ENCODE measurements at regions not wholly inside any gene's neighbourhood (a gene's known extent, or its start where the extent isn't known, plus 50 kb on each side); places are given as distances from the start of the nearest gene placed in this dataset.

GRCh38 chr2:121160366-121160765 lies 124.6 kb downstream of the TFCP2L1 start:
- Mint-ChIP-seq H3K27ac (ENCODE audit: low read depth) (no peak overlapping the region), H3K4me1 (no peaks in the 10 kb centered on the region), H3K4me3 (no peak overlapping the region), H3K36me3 (ENCODE audit: insufficient read depth) (no peaks in the 10 kb centered on the region), H3K9me3 (peaks cover 4% of the 10 kb centered on the region), H3K27me3 (peaks cover 8% of the 10 kb centered on the region)
- DNase-seq (ENCODE audit: low spot score in 2 of 2), result no peak
- ATAC-seq (replicated peaks; ENCODE audit: extremely low read depth, poor library complexity, severe bottlenecking), result no peak

- Mint-ChIP-seq H3K4me3 (no peak overlapping the region), H3K27ac (ENCODE audit: low read depth) (no peak overlapping the region), H3K36me3 (ENCODE audit: insufficient read depth) (no peaks in the 10 kb centered on the region), H3K4me1 (no peaks in the 10 kb centered on the region), H3K27me3 (peaks cover 6% of the 10 kb centered on the region), H3K9me3 (peaks cover 4% of the 10 kb centered on the region)
- ATAC-seq (replicated peaks; ENCODE audit: extremely low read depth, poor library complexity, severe bottlenecking) (no peak), DNase-seq (ENCODE audit: low spot score in 2 of 2) (no peak)
These were observed 123.7 kb downstream of the TFCP2L1 start for GRCh38 chr2:121161272-121161671.

DNA sequence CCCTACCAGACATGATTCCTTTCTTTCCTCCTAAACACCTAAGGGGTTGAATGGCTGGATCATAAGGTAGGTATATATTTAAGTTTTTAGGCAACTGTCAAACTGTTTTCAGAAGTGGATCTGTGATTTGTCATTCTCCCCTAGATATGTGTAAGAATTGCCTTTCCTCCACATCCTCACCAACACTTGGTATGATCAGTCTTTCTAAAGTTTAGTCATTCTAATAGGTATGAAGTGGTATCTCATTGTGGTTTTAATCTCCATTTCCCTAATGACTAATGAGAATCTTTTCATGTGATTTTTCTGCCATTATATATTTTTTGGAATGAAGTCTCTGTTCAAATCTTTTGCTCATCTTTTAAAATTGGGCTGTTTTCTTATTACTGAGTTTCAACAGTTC lies 122.1 kb downstream of the TFCP2L1 start:
- no peaks in the 10 kb centered on the region for H3K36me3 Mint-ChIP-seq (ENCODE audit: insufficient read depth)
- ATAC-seq (replicated peaks; ENCODE audit: extremely low read depth, poor library complexity, severe bottlenecking), result no peak
- no peak overlapping the region for H3K27ac Mint-ChIP-seq (ENCODE audit: low read depth)
- no peaks in the 10 kb centered on the region for H3K4me1 Mint-ChIP-seq
- H3K4me3 Mint-ChIP-seq, result no peak overlapping the region
- peaks cover 13% of the 10 kb centered on the region for H3K27me3 Mint-ChIP-seq
- DNase-seq (ENCODE audit: low spot score in 2 of 2), result no peak
- no peaks in the 10 kb centered on the region for H3K9me3 Mint-ChIP-seq

DNA sequence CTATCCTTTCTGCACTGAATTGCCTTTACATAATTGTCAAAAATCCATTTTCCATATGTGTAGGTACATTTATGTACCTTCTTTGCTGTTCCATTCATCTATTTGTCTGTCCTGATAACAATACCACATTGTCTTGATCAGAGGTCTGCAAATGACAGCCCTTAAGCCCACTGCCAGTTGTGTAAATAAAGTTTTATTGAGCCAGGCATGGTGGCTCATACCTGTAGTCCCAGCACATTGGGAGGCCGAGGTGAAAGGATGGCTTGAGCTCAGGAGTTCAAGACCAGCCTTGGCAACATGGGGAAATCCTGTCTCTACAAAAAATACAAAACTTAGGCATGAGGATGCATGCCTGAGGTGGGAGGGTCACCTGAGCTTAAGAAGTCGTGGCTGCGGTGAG lies 121.0 kb downstream of the TFCP2L1 start:
- no peaks in the 10 kb centered on the region for H3K9me3 Mint-ChIP-seq
- H3K27ac Mint-ChIP-seq (ENCODE audit: low read depth), result no peak overlapping the region
- no peaks in the 10 kb centered on the region for H3K36me3 Mint-ChIP-seq (ENCODE audit: insufficient read depth)
- ATAC-seq (replicated peaks; ENCODE audit: extremely low read depth, poor library complexity, severe bottlenecking), result no peak
- no peak overlapping the region for H3K4me3 Mint-ChIP-seq
- peaks cover 16% of the 10 kb centered on the region for H3K27me3 Mint-ChIP-seq
- H3K4me1 Mint-ChIP-seq, result no peaks in the 10 kb centered on the region
- no peak for DNase-seq (ENCODE audit: low spot score in 2 of 2)

DNA sequence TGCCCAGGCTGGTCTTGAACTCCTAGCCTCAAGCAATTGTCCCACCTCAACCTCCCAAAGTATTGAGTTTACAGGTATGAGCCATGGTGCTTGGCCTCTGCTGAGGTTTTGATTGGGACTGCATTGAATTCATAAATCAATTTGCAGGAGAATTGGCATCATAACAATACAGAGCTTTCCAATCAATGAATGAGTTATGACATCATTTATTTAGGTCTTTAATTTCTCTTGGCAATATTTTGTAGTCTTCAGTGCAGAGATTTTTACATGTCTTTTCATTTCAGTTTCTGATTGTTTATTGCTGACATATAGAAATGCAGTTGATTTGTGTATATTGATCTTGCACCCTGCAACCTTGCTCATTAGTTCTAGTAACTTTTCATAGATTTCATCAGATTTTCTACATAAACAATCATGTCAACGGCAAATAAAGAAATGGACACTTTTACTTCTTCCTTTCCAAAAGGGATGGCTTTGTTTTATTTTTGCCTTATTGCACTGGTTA lies 119.9 kb downstream of the TFCP2L1 start:
- H3K27ac Mint-ChIP-seq (ENCODE audit: low read depth), result no peak overlapping the region
- H3K27me3 Mint-ChIP-seq, result peaks cover 22% of the 10 kb centered on the region
- H3K4me3 Mint-ChIP-seq, result no peak overlapping the region
- ATAC-seq (replicated peaks; ENCODE audit: extremely low read depth, poor library complexity, severe bottlenecking) (no peak), DNase-seq (ENCODE audit: low spot score in 2 of 2) (no peak)
- no peaks in the 10 kb centered on the region for H3K36me3 Mint-ChIP-seq (ENCODE audit: insufficient read depth)
- no peaks in the 10 kb centered on the region for H3K4me1 Mint-ChIP-seq
- no peaks in the 10 kb centered on the region for H3K9me3 Mint-ChIP-seq

Measured in central memory CD8-positive, alpha-beta T cell (primary cell).